GM12892 (cell line): ENCODE measurements at regions not wholly inside any gene's neighbourhood (a gene's known extent, or its start where the extent isn't known, plus 50 kb on each side); places are given as distances from the start of the nearest gene placed in this dataset.

ENCODE experiments used
- DNase-seq: peaks from one replicate; pipeline ENCODE4 v3.0.0; 2011; ENCODE audit not compliant: insufficient read length
- FAIRE-seq: peaks from 2 replicates; lab custom pipeline; 2011; peaks lifted over from hg19 to GRCh38; lab: Jason Lieb, UNC
- POLR2A ChIP-seq: IDR thresholded peaks from 2 replicates; pipeline ENCODE4 v1.6.1; 2011; ENCODE audit warnings: low read depth, low read length, control low read depth
- POLR2AphosphoS5 ChIP-seq: IDR thresholded peaks from 2 replicates; pipeline ENCODE4 v1.6.1; 2011; ENCODE audit warnings: low read depth, low read length, control low read depth
- TAF1 ChIP-seq: IDR thresholded peaks from 2 replicates; pipeline ENCODE4 v1.6.1; 2011; ENCODE audit warnings: low read depth, mild to moderate bottlenecking, control low read depth, low read length, borderline replicate concordance

GRCh38 chr10:120736377-120736776 lies 114.8 kb upstream of the WDR11 start:
- FAIRE-seq (no peak), DNase-seq (no peak)
- TF ChIP-seq POLR2A (no peak), POLR2AphosphoS5 (no peak), TAF1 (no peak)

- FAIRE-seq = no peak
- TF ChIP-seq POLR2A (no peak), POLR2AphosphoS5 (no peak), TAF1 (no peak)
- no peak for DNase-seq
Observed at GRCh38 chr10:120738658-120739057, 112.5 kb upstream of the WDR11 start.

- DNase-seq = no peak
- TF ChIP-seq POLR2AphosphoS5 (no peak), TAF1 (no peak), POLR2A (no peak)
- no peak for FAIRE-seq
Observed at GRCh38 chr10:120741396-120741795, 109.8 kb upstream of the WDR11 start.

- DNase-seq (no peak), FAIRE-seq (no peak)
- no peak for TF ChIP-seq TAF1
- TF ChIP-seq POLR2AphosphoS5 = no peak
- no peak for TF ChIP-seq POLR2A
Observed at GRCh38 chr10:120742373-120742772, 108.8 kb upstream of the WDR11 start.

GRCh38 chr10:120744040-120744439 lies 107.1 kb upstream of the WDR11 start:
- TF ChIP-seq TAF1 = no peak
- no peak for TF ChIP-seq POLR2AphosphoS5
- no peak for TF ChIP-seq POLR2A
- DNase-seq (no peak), FAIRE-seq (no peak)

- no peak for FAIRE-seq
- no peak for DNase-seq
- no peak for TF ChIP-seq POLR2AphosphoS5
- no peak for TF ChIP-seq POLR2A
- no peak for TF ChIP-seq TAF1
Observed at GRCh38 chr10:120746001-120746777, 105.0 kb upstream of the WDR11 start.

- DNase-seq (no peak), FAIRE-seq (no peak)
- TF ChIP-seq TAF1 = no peak
Observed at GRCh38 chr10:120748519-120748918, 102.6 kb upstream of the WDR11 start.

GRCh38 chr10:120749072-120749471 lies 102.1 kb upstream of the WDR11 start:
- no peak for FAIRE-seq
- TF ChIP-seq TAF1 (no peak), POLR2A (no peak), POLR2AphosphoS5 (no peak)
- DNase-seq = no peak

GRCh38 chr10:120749856-120750566 lies 101.2 kb upstream of the WDR11 start:
- TF ChIP-seq TAF1 (no peak), POLR2A (no peak), POLR2AphosphoS5 (no peak)
- FAIRE-seq (no peak), DNase-seq (no peak)

- DNase-seq (no peak), FAIRE-seq (no peak)
- TF ChIP-seq POLR2AphosphoS5 = no peak
- no peak for TF ChIP-seq TAF1
- TF ChIP-seq POLR2A = no peak
Observed at GRCh38 chr10:120755771-120756170, 95.4 kb upstream of the WDR11 start.

- FAIRE-seq = no peak
- no peak for TF ChIP-seq POLR2AphosphoS5
- no peak for TF ChIP-seq TAF1
- no peak for TF ChIP-seq POLR2A
- DNase-seq = no peak
Observed at GRCh38 chr10:120760253-120760652, 90.9 kb upstream of the WDR11 start.

- TF ChIP-seq POLR2A = no peak
- DNase-seq = no peak
- FAIRE-seq = no peak
Observed at GRCh38 chr10:120761951-120762350, 89.2 kb upstream of the WDR11 start.
